RWPE1 (cell line): ENCODE measurements at regions not wholly inside any gene's neighbourhood (a gene's known extent, or its start where the extent isn't known, plus 50 kb on each side); places are given as distances from the start of the nearest gene placed in this dataset.

Experiments used
- CTCF ChIA-PET: fragments of 350-600 bp; sonication (Branson Sonifier 250); formaldehyde crosslinking; extraction: SDS; loops from one replicate; lab custom pipeline; 2021; lab: Yijun Ruan, JAX
- POLR2A ChIA-PET: fragments of 400-600 bp; formaldehyde crosslinking; extraction: SDS; loops from one replicate; lab custom pipeline; 2020; ENCODE audit warnings: antibody characterized with exemption; ENCODE audit not compliant: low non-redundant PET; lab: Yijun Ruan, JAX
- DNase-seq: peaks from one replicate; pipeline ENCODE4 v3.0.0; 2012; ENCODE audit warnings: low spot score
- H3K27ac ChIP-seq: fragments of 450-650 bp; 2 replicates; pipeline ENCODE4 v1.5.1; 2017
- CTCF ChIP-seq: fragments of 450-650 bp; conservative IDR thresholded peaks from 2 replicates; pipeline ENCODE4 v1.5.1; 2017; ENCODE audit warnings: low read depth, mild to moderate bottlenecking

- no peak for TF ChIP-seq CTCF
- DNase-seq, result no peak
- no peak overlapping the region for H3K27ac ChIP-seq
- ChIA-PET POLR2A (no interaction called here), CTCF (no interaction called here)
Observed at GRCh38 chr11:112718483-112718882, 242.7 kb upstream of the NCAM1 start.

GRCh38 chr11:112719736-112720525 lies 241.3 kb upstream of the NCAM1 start:
- no peak overlapping the region for H3K27ac ChIP-seq
- no peak for TF ChIP-seq CTCF
- POLR2A ChIA-PET, result no interaction called here
- no peak for DNase-seq
- CTCF ChIA-PET, result interaction anchor here (0.8 kb wide), 1 partner anchor 9 kb away, joined by 3 read pairs; no protein-coding TSS in a partner anchor

GRCh38 chr11:112722148-112722547 lies 239.1 kb upstream of the NCAM1 start:
- ChIA-PET CTCF (interaction anchor here (0.6 kb wide), 1 partner anchor 517 kb away, joined by 3 read pairs; no protein-coding TSS in a partner anchor), POLR2A (no interaction called here)
- no peak for TF ChIP-seq CTCF
- no peak overlapping the region for H3K27ac ChIP-seq
- DNase-seq, result no peak

GRCh38 chr11:112722876-112723275 lies 238.3 kb upstream of the NCAM1 start:
- H3K27ac ChIP-seq, result no peak overlapping the region
- CTCF ChIA-PET, result no interaction called here
- POLR2A ChIA-PET, result no interaction called here
- DNase-seq, result no peak
- no peak for TF ChIP-seq CTCF

GRCh38 chr11:112723676-112724495 lies 237.3 kb upstream of the NCAM1 start:
- no peak for TF ChIP-seq CTCF
- ChIA-PET POLR2A (no interaction called here), CTCF (no interaction called here)
- no peak for DNase-seq
- no peak overlapping the region for H3K27ac ChIP-seq

GRCh38 chr11:112724496-112724790 lies 236.8 kb upstream of the NCAM1 start:
- no peak overlapping the region for H3K27ac ChIP-seq
- POLR2A ChIA-PET, result no interaction called here
- TF ChIP-seq CTCF, result no peak
- DNase-seq, result no peak
- CTCF ChIA-PET, result no interaction called here
